ENCODE measurements at regions not wholly inside any gene's neighbourhood (a gene's known extent, or its start where the extent isn't known, plus 50 kb on each side); places are given as distances from the start of the nearest gene placed in this dataset.

DNA sequence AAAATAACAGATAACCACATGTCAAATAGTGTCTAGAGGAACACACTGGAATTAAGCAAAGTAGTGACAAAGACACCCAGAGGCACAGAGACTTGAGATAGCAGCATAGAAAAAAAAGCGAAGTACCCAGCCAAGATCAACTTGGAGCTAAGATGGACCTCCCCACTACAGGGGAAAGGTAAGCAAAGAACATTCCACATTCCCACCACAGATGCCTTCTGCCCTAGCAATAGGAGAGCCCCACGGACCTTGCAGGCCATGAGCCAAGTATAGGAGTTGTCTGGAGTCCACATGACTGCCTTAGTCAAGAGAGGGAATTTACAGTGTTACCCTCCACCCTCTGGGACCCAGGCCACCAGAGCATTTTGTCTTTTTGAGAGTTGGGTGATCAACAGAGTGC is 110.7 kb upstream of the SPRY2 start:
- no peak for DNase-seq

DNA sequence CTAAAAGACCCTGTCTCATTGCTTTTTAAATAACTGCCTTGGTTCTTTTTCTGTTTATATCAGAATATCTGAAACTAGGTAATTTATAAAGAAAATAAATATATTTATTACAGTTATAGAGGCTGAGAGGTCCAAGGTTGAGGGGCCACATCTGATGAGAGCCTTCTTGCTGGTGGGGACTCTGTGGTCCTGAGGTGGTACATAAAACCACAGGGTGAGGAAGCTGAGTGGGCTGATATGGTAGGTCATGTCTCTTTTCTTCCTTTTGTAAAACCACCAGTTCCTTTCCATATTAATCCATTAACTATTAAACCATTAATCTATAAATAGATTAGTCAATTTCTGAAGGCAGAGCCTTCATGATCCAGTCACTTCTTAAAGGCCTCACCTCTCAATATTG is 109.5 kb upstream of the SPRY2 start:
- no peak for DNase-seq

DNA sequence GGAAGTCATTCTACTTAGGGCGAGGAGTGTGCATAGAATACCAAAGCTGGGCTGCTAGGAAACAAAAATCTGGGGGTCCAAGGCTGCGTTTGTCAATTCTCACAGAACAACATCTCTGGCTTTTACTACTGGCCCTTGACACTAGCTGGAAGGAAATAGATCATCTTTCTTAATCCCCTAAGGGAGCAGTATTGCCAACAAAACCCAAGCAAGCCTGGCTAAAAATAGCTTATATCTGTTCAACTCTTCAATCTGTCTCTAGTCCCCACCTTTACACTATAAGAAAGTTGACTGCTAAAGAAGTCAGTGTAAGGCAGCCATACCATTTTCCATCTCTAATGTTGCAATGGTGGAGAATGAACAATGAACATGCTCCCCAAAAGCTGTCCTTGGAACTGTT is 107.8 kb upstream of the SPRY2 start:
- DNase-seq, result no peak

DNA sequence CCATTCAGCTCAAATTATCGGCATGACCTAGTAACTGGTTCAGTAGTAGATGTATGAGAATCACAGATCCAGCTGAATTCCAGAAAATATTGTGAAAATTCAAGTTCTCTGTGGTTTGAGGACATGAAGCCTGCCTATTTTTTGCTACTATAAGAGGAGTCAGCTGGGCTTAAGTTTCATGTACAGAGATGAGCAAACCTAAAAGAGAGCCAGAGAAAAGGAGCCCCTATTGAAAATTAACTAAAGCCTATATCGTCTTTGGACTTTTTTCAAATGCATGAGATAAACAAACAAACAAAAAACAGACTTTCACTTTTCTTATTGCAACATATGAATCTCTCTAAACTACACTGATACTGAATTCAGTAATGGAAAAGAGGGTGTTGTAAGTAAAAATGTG is 106.8 kb upstream of the SPRY2 start:
- no peak for DNase-seq

- no peak for DNase-seq
Measured at GRCh38 chr13:80444240-80445015, 103.5 kb upstream of the SPRY2 start.

GRCh38 chr13:80442609-80443008 is 101.7 kb upstream of the SPRY2 start:
- no peak for DNase-seq

DNA sequence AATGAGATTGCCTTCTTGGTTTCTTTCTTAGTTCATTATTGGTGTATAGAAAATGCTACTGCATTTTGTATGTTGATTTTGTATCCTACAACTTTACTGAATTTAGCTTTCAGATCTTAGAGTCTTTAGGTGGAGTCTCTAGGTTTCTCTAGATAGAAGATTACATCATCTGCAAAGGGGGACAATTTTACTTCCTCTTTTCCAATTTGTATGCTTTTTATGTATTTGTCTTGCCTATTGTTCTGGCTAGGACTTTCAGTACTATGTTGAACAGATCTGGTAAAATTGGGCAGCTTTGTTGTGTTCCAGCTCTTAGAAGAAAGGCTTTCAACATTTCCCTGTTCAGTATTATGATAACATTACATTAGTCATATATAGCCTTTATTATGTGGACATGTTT is 101.0 kb upstream of the SPRY2 start:
- DNase-seq, result no peak

DNA sequence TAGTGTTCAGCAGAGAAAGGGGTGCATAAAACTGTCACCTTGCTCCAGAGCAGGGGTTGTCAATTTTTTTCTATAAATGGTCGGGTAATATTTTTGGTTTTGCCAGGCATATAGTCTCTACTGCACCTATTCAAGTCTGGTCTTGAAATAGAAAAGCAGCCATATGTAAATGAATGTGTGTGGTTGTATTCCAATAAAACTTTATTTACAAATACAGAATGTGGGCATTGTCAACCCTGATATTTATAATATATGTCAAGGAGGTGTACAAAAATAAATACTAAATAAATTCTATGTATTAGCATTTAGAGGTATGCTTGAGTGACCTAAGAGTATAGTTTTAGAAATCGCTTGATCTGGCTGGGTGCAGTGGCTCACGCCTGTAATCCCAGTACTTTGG is 97.6 kb upstream of the SPRY2 start:
- no peak for DNase-seq

DNA sequence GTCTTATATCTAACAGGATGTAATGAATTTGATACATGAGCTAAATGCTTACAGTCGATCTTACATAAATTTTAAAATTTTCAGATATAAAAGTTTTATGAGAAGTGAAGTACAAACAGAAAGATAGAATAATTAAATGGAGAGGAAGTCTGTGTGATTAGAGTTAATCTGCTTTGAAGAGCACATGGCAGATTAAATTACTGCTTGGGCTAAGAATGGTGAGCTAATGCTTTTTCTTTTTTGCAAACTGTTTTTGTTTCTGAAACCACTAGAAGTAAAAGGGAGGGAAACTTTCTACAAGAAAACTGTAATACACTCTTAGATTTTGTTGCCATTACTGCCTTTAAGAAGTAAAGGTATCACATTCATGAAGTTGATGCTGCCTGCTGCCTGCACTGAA is 96.3 kb upstream of the SPRY2 start:
- DNase-seq, result no peak

DNA sequence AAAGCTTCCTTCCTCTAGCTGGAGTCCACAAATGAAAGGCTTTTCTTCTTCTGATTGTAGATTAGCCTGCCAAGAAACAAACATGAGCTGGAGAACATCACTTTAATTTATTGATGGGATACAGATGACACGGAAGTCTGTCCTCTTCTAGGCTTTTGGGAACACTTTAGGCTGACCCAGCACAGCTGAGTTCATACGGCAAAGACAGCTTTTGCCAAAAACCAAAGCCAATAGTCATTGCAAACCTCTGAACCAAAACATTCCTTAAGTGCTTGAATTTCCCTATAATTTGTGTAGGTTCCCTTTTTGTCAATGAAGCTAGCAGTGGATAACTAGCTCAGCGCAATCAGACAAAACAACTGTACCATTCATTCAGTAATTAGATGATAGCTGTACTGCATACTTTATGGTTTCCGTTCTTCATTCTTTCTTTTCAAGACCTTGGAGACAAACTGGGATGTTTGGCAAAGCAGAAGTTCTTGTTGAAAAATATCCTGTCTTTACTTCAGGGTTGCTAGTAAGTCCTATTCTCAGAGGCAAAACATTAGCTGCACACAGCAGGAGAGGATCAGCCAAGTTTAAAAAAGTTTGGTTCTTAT is 95.7 kb upstream of the SPRY2 start:
- DNase-seq, result no peak

GRCh38 chr13:80430561-80430960 is 89.6 kb upstream of the SPRY2 start:
- no peak for DNase-seq

GRCh38 chr13:80428349-80429096 is 87.6 kb upstream of the SPRY2 start:
- DNase-seq, result no peak

DNA sequence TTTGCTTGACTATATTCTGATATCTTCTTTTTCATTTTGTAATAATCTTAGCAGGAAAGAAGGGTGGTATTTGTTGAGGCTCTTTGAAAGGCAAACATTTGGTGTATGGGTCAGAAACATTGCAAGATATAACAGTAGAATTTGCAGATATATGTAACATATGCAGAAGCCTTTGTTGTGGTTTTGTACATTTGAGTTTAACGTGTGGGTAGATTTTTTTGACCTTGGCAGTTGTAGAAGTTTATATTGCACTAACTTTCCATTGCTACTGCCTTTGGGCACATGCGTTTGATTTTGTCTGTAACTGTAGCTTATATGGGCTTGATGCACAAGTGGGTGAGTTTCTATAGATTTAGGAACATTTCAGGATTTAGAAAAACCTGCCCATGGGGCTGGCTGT is 78.5 kb upstream of the SPRY2 start:
- no peak for DNase-seq

GRCh38 chr13:80413611-80414010 is 72.7 kb upstream of the SPRY2 start:
- DNase-seq, result no peak

GRCh38 chr13:80408270-80408669 is 67.3 kb upstream of the SPRY2 start:
- DNase-seq, result no peak

- DNase-seq, result no peak
Measured at GRCh38 chr13:80400865-80401426, 60.0 kb upstream of the SPRY2 start.

GRCh38 chr13:80400164-80400864 is 59.4 kb upstream of the SPRY2 start:
- no peak for DNase-seq

GRCh38 chr13:80399340-80400163 is 58.6 kb upstream of the SPRY2 start:
- DNase-seq, result no peak
